NCI-H1436 treated with DMSO at 0.1 percent for 48 hours (cell line): ENCODE measurements at regions not wholly inside any gene's neighbourhood (a gene's known extent, or its start where the extent isn't known, plus 50 kb on each side); places are given as distances from the start of the nearest gene placed in this dataset.

Source experiments
- DNase-seq: peaks from one replicate; lab custom pipeline; 2025; lab: John Stamatoyannopoulos, UW

DNA sequence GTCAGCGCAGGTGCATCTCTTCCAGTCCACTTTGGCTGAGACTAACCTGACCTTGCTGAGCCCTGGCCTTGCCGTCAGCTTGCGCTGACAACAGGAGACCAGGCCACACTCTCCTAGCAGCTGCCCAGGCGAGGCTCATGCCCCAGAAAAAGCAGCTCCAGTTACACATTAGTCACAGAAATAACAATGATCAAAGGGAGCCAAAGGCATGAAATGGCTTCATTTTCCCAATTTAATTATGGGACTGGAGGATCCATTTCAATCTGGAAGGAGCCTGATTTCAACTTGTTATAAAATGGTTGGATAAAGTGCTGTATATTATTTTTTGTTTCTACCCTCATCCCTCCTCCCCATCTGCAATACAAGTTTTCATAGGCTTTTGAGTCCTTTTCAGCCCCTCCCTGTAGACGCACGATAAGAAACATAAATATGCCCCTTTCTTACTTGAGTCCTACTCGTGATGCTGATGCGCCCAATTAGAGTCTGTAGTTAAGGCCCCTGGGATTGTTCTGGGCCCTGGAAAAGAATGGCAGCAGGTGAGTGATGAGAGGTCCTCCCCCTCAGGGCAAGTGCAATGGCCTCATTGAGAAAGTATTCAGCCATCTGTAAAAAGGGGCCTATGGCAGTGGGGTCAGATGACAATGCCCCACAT lies 376.0 kb downstream of the C12orf75 start:
- peak; percentile 59 for DNase-seq

DNA sequence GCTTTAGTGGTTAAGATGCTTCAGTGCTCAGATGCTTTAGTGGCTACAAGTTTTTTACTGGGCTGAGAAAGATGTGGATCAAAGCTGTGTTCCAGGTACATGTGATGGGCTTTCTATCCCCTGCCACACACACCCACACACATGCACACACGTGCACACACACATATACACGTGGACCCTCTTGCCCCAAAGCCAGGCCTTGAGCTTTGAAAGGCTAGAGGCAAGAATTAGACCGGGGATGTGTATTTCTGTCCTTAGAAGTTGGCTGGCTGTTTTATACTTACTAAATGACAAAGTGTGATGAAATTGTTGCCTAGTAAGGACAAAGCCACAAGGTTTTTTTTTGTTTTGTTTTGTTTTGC lies 376.5 kb downstream of the C12orf75 start:
- DNase-seq: no peak

DNA sequence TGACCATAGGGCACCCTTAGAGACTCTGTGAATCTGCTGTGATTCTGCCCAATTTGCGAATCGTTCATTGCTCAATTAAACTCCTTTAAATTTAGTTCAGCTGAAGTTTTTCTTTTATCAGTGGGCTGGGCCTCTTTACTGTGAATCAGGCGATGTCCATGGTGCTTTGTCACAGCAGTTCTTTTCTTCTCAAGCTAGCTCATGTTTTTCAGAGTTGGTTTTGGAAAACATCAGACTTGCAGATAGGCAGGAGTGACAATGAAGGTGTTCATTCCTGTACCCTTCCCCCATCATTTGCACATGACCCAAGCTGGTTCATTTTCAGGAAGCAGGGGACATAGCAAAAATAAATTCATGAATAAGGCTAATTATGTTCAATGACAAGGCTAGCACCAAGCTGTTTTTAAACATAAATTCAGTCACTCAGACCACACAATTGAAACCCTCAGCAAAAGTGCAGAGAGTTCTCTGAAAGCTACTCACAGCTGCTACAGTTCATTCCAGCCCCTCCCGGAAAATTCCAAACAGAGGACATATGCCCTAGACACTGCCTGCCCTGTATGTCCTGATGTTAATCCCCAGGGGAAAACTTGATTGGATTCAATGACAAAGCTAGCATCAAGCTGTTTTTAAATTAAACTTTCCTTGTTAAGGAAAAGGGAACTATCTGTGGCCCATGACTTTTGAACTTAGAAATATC lies 383.3 kb downstream of the C12orf75 start:
- no peak for DNase-seq

DNA sequence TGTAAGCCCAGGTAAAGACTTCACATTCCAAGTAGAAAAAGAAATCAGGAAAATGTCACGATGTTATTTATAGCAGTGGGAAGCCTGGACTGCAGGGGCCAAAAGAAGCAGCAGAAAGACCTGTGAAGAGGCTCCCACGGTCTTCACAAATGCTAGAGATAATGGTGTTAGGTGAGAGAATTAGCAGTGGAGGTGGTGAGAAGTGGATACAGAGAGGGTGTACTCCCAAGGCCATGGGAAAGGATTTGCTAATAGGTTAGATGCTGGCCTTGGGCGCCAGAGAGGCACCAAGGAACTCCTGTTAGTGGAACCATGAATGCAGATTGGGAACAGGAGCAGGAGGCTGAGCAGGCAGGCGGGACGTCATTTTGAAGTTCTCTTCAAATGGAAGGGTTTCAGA lies 386.1 kb downstream of the C12orf75 start:
- DNase-seq: no peak

DNA sequence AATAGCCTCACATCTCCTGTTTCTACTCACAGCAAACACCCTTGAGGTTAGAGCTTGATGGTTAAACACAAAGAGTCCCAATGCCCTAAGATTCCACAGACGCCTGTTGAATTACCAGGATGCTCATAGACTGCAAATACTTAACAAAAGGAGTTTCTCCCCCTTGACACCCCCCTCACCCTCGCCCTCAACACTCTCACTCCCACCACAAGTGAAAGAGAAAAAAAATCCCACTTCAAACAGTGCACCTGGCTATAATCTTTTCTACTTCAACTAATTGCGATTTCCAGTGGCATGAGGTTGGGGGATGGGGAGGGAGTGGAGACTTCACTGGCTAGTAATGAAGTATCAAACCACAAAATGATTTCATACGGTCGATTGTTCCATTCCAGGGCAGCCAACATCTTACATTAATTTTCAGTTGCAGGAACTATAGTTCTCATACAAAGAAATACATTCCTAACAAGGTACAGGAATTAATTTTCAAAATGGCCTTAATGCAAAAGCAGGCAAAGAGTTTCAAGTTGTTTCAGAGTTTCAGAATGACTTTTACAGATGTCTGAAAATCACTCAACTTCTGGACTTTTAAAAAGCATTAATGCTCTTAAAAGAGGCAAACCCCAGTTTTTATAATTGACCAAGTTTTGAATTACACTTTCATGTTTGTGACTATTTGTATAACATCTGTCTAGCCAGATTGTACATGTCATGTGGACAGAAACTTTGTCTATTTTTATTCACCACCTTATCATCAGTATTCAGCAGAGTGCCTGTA lies 390.7 kb downstream of the C12orf75 start:
- no peak for DNase-seq

DNA sequence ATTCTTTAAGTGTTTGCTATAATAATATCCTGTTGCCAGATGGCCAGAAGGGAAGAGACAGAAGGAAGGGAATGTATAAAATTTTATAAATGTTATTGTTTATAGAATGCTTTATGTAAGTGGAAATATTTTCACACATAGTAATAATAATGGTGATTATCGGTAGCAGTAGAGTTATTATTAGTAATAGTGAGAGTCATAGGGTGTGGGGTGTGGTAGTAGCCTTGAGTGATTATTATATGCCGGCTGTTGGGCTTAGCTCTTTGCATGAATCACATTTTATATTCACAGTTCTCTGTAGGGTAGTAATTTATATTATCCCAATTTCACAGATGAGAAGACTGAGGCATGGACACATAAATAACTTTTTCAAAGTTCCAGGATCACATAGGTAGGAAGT lies 391.4 kb downstream of the C12orf75 start:
- DNase-seq: no peak

DNA sequence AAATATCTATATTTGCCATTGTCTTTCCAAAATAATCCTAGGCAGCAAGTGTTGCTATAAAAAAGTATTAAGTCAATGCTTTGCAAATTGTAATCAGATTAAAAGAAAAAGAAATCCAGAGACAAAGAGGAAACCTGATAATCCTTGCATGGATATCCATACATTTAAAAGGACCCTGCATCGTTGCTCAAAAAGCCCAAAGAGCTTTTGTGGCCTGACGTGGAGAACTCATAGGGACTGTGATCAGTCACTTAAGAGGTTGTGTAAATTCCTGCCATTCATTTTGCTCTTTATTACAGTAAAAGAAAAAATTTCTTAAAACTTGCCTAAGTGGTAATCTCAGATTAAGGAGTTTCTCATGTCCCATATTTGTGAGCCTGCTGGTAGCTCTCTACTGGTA lies 392.6 kb downstream of the C12orf75 start:
- DNase-seq: no peak

DNA sequence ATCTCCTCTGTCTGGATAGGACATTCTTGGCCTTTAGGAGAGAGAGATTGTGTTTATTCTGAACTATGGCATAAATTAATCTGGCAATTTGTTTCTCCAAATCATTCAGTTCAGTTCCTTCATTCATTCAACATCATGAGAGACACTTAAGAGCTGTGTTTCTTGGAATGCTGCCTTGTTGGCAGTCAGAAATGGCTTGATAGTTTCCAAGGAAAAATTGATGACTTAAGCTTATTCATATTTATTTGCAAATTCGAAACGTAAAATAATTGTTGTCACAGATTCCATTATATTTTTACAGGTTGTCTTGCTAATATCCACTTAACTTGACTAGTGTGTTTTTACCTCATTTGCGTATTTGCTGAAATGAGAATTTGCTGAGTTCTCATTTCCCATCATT lies 393.0 kb downstream of the C12orf75 start:
- DNase-seq: no peak

DNA sequence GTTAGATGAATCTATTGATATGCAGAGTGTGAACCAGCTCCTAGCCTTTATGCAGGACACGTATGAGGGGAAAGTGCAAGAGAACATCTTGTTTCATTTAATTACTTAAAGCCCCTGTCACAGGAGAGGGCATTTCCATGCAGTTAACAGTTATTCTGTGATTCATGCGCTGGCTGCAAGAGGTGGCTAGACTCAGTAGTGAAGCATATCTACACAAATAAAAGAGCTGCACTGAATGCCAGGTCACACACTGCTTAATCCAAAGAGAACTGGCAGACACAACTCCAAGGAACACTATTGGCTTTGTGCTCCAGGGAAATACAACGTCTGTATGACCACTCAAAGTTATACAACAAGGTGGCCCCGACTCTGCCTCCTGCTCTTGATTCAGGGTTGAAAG lies 394.1 kb downstream of the C12orf75 start:
- DNase-seq: no peak

DNA sequence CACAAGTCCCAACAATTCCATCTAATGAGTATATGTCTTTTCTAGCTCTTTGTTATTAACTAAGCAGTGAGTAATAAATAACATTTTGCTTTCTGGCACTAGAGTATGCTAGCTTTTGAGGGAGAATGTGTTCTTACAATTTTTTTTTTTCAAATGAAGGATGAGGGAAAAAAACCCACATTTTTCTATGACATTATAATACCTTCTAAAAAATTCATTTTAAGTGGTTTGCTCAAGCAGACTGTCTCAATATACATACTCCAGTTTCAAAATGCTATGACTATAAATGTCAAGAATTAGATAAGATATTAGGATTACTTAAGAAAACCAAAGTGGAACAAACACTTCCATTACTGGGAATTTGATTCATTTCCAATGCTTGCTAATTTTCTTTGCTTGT lies 394.6 kb downstream of the C12orf75 start:
- DNase-seq: no peak

DNA sequence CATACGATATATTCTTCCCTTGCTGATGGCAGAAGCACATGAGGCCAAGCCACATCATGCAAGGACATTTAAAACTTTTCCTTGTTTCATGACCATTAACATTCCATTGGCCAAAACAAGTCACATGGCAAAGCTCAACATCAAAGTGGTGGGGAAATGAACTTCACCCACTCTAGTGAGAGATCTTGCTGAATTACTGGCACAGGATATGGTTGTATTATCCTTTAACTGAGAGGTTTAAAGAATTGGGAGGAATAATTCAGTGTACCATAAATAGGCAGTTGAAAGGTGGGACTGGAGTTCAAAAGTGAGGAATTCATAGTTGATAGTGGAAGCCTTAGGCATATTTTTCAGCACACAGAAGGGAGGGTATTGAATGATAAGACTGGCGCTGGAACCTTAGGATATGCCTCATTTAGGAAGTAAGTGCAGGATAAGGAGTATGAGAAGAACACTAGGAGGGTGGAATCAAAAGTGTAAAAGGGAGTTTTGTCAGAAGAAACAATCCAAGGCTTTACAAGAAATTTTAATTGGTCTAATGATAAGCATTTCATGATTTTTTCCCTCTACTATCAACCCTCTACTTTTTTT lies 398.8 kb downstream of the C12orf75 start:
- DNase-seq: no peak

DNA sequence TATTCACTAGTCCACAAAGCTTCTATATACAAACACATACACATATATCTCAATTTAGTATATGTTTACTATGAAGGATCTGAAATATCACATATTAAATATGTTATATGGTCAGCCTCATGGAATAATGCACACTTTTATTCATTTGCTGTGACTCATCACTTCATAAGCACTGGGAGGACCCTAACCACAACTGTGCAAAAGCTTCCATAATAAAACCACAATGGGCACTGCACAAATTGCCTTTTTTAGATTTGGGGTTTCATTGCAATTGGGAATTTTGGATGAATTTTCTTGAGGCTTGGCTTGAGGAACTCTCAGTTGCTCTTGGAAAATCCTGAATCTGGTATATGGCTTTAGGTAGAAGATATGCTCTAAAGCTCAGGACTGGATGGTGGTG lies 399.4 kb downstream of the C12orf75 start:
- no peak for DNase-seq

DNA sequence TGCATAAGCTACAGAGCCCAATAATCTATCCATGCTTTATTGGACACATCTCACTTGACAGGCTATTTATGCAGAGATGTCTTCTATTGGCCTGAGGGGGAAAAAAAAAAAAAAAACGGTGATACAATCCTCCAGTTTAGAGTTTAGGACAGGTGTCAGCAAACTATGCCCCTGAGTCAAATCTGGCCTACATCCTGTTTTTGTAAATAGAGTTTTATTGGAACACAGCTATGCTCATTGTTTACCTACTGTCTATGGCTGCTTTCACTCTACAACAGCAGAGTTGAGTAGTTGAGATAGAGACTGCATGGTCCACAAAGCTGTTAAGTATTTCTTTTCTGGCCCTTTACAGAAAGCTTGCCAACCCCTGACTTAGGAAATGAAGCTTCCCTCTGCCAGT lies 403.1 kb downstream of the C12orf75 start:
- no peak for DNase-seq

DNA sequence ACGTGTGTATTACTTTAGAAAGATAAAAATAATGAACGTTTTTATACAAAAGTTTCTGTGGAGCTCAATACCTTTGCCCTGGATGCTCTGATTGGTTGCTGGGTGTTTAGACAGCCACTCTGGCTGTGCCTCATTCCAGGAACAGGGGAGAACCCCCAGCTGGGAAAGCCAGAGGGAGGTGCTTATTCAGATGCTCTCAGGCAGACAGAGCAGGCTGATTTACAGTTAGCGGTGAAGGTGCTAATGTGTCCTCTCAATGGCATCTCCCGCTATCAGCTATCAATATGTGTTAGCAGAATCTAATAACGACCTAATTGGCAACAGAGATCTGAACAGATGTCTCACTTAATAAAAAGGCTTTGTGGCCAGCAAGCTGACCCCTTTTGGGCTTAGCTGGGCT lies 402.3 kb downstream of the NUAK1 start:
- DNase-seq: no peak

DNA sequence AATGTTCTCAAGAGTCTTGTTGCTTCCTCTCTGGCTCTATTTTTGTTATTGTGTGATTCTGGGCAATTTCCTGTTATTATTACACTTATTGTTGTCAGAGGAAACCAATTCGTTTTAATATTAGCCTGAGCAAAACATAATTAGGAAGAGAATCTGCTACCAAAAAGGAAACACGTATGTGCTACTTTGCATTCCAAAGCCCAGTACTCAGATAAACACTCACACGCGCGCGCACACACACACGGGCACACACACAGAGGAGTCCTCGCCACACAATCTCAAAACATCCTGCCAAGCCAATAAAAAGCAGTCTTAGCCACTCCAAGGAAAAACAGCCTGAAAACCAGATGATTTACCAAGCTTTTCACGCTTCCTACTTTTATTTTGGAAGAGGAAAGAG lies 400.7 kb downstream of the NUAK1 start:
- DNase-seq: no peak

DNA sequence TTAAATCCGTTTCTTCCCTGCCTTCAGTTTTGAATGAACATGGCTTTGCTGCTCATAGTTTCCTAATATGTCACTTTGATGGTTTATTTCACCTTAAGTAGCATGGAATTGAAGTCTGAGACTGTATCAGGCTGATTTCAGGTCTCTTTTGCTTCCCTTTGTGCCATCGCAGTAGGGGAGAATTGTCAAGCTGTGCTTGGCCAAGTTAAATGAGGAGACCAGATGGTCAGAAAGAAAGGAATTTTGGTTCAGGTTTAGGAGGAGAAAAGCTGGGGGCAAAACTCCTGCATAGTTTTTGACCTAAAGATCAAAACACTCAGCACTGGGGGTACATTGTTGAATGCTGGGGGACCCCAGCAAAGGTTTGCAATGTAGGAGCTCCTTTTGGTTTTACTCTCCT lies 398.4 kb downstream of the NUAK1 start:
- DNase-seq: no peak

DNA sequence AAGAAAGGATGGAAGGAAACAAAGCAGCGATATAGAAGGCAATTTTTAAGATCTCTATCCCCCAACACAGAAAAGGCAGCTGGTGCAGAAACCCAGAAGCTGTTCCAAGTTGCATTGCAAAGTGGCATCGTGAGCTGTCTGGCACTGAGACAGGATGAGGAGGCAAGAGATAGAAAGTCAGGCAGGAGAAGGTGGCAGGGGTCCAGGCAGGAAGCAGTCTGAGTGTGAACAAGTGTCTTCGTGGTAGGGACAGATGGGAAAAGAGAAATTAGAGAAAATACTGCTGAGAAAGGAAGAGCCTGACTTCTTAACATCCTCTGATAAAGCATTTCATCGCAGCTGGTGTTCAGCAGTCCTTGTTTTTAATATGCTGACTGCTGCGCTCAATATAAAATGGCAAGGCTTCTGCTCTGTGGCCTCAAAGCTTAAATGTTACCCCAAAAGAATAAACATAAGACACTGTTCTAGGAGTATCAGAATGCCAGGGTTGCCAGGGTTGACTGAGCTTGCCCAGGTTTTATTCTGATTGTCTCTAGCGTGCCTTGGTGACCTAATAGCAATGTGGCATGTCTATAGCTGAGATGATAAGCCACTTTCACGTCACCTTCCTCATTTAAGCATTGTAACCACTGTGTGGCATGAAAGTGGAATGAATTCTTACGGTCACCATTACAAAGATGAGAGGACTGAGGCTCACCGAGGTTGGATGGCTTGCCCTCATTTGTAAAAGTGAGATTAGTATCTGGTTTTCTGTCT lies 397.6 kb downstream of the NUAK1 start:
- DNase-seq: no peak

DNA sequence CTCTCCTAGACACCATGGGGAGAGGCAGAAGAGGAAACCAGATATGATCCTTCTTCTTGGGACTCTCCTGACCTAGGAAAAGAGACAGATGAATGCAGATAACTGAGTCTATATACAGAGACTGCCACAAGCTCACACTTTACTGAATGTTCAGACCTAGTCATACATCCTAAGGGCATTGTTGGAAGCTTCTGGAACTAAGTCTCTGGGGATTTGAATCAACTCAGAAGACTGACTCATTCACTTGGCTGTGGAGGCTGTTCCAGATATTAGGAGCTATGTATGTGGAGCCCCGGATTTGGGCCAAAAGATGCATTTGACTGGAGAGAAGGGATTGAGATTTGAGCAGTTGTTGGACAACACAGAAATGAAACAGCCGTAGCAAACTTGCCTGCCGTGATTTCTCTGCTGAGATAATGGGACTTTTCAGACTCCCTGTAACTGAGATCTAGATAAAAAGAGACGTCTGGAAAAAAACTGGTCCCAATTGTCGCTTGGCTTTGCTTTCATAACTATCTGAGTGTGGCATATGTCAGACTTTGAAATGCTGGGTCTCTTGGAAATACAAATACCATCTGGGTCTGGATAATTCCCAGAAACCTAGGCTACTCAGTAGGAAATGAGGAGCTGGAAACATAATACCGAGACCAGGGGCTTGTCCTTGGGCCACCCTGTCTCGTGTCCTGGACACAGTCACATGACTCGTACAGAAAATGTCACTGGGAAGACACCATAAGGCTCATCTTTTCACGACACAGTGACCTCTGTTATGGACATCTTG lies 396.8 kb downstream of the NUAK1 start:
- DNase-seq: no peak

DNA sequence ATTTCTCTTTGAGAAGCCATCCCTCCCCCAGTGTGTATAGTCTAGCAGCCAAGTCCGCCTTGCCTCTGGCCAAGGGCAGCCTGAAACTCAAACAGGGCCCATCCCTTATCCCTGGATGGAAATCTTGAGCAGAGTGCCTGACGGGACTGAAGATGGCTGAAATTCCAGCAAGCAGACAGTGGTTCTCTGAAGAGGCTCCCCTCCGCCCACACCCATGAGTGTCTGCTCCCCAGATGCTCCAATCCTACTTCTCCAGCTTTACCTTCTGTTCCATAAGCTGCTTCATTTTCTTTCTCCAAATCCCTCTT lies 396.2 kb downstream of the NUAK1 start:
- no peak for DNase-seq

DNA sequence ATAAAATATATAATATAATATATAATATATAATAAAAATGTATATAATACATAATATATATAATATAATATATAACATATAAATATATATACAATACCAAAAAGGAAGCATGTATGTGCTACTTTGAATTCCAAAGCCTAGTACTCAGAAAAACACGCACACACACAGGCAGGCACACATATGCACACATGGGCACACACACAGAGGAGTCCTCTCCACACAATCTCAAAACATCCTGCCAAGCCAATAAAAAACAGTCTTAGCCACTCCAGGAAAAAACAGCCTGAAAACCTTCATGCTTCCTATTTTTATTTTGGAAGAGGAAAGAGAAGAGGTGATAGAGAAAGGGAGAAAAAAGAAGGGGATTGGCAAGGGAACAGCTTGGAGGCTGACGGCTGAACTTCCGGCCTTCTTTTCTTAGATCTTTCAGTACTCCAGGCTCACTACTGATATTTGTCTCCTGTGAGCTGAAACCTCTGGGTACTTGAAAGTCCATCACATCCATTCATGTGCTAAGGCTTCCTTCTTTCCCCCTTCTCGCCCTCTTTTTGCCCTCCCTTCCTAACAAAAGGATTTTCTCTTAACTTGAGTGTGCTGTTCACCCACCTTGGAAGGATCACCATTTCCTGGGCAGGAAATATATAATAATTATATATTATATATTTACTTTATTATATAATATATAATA lies 394.2 kb downstream of the NUAK1 start:
- DNase-seq: no peak

DNA sequence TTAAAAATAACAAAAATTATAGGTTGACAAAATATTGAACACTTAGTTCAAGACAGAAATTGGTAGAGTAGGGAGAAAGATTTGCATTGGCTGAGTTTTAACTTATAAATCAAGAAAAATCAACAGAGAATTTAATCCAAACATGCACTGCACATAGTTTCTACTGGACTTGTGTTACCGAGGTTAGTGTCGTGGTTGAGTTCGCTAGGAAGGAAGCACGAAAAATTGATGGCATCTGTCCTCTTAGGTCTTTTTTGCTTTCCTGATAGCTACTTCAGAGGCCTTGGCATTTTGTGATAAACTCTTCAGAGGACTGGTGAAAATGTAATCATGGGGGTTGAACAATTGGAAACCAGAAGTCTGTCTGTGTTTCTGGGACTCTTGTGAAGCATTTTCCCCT lies 392.9 kb downstream of the NUAK1 start:
- DNase-seq: no peak
